GM12875 (cell line): ENCODE measurements at regions not wholly inside any gene's neighbourhood (a gene's known extent, or its start where the extent isn't known, plus 50 kb on each side); places are given as distances from the start of the nearest gene placed in this dataset.

Experiments
- H3K4me3 ChIP-seq: one replicate; pipeline ENCODE4 v1.5.1; 2011; ENCODE audit warnings: low read depth, low read length, control low read depth
- TF ChIP-seq, protein P1 (sequence below): IDR thresholded peaks from 2 replicates; pipeline ENCODE4 v1.5.1; 2011; ENCODE audit warnings: low read depth, mild to moderate bottlenecking, control low read depth, inconsistent platforms, low read length, moderate library complexity, borderline replicate concordance; ENCODE audit not compliant: insufficient read depth

DNA sequence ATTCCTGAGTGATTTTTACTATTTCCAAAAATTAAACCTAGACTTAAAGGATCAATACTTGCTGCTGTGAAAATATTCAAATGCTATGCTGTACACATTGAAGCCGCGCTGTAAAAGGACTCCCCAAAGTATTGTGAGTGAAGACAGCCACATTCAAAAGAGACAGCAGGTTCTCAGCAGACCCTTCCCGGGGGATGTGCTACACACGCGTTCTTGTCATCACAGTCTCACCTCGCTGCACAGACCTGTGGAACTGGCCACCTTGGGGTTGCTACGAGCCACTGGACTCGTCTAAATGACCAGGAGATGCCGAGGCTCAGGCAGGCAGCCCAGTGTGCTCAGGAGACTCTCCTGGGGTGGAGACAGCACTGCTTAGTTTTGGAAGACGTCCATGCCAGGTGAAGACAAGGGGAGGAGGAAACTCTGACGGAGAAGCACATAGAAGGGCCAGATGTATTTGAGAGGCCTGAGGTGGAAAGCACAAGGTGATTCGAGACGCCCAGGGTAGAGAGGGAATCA lies 367.7 kb upstream of the SHH start:
- TF ChIP-seq, protein P1, sequence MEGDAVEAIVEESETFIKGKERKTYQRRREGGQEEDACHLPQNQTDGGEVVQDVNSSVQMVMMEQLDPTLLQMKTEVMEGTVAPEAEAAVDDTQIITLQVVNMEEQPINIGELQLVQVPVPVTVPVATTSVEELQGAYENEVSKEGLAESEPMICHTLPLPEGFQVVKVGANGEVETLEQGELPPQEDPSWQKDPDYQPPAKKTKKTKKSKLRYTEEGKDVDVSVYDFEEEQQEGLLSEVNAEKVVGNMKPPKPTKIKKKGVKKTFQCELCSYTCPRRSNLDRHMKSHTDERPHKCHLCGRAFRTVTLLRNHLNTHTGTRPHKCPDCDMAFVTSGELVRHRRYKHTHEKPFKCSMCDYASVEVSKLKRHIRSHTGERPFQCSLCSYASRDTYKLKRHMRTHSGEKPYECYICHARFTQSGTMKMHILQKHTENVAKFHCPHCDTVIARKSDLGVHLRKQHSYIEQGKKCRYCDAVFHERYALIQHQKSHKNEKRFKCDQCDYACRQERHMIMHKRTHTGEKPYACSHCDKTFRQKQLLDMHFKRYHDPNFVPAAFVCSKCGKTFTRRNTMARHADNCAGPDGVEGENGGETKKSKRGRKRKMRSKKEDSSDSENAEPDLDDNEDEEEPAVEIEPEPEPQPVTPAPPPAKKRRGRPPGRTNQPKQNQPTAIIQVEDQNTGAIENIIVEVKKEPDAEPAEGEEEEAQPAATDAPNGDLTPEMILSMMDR: no peak
- no peak overlapping the region for H3K4me3 ChIP-seq

DNA sequence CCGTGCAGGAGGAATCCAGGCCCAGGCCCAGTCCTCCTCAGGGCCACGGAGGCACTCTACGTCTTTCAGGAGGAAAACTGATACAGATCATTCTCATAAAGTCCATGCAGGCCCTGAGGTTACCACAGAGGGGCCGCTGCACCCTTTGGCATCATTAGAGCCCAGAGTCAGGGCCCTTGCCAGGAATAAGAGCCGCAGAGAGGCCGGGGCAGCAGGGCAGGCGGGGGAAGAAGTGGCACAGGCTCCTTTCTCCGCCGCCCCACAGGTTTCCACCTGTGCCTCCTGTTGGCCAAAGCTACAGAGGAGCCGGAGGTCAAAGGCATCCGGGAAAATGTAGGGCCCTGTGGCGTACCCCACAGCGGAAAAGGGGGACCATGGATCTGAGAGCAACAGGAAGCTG lies 366.6 kb upstream of the SHH start:
- TF ChIP-seq, protein P1: no peak
- H3K4me3 ChIP-seq: no peak overlapping the region

DNA sequence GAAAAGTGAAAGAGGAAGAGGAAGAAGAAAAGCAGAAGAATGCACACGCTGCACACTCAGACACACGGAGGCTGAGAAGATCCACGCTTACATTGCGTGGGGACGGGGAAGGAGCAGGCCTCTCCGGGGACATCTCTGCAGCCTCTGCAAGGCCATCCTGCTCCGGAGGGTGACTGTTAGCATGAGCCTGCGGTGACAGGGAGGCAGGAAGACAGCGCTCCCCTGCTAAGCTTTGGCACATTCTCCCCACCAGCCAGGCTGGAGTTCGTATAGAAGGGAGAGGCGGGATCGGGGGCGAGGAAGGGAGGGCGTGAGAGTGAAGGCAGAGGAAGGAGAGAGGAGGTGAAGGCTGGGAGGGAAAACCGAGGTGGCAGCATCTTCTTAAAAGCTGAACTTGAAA lies 366.0 kb upstream of the SHH start:
- no peak overlapping the region for H3K4me3 ChIP-seq
- TF ChIP-seq, protein P1: no peak

DNA sequence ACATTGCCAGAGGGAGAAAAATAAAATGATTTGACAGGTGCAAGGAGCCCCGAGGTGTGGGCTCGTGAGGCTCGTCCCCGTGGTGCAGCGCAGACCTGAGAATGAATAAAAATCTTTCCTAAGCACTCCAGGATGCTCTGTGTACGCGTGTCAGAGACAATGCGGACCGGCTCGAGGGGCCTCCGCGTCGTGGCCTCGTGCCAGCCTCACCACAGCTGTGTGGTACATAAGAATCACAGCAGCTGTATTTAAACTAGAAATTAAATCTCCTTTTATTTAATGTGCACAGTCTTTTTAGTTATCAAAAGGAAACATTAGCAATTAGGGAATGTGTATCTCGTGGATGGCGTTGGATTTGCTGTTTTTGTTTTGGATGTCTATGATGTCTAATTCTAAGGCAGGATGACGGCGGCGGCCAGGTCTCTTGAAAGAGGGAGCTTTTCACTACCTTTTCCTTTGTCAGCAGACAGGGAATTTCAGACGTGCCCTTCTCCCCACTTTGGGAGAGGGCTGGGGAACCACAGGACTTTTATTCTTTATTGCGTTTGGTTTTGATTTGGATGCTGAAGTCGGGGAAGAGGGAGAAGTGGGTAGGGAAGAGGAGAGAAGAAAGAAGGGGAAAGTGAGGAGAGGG lies 365.3 kb upstream of the SHH start:
- TF ChIP-seq, protein P1: no peak
- H3K4me3 ChIP-seq: no peak overlapping the region

DNA sequence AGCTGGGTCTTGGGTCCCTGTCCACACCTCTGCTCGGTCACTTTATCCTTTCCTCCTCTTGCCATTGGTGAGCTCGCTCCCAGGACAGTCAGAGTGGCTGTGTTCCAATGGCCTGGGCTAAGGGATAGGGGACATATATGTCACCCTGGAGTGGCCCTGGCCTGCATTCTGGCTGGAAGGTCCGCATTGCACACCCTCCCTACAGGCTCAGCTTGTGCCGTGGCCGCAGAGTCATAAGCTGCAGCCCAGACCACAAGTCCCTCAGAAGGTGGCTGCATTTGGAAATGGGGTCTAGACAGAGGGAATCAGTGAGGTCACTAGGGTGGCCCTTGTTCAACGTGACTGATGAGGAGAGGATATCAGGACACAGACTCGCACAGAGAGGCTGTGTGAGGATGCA lies 363.8 kb upstream of the SHH start:
- TF ChIP-seq, protein P1: no peak
- H3K4me3 ChIP-seq: no peak overlapping the region

DNA sequence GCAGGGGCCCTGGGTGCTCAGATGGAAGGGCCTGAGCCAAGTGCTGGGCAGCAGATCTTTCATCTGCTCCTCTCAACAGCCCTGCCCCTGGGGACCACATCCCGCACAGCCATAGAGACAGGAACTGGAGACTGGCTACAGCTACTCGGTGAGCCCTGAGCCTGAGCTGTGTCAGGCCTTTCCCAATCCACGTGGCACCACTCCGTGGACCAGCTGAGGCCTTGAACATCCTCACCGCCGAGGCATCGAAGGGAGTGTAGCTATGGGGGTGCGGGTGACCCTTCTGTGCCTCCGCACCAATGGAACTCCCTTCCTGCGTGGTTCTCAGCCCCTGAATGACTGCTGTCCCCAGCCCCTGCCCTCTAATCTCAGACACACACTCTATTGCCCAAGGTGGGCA lies 362.7 kb upstream of the SHH start:
- TF ChIP-seq, protein P1: no peak
- H3K4me3 ChIP-seq: no peak overlapping the region

DNA sequence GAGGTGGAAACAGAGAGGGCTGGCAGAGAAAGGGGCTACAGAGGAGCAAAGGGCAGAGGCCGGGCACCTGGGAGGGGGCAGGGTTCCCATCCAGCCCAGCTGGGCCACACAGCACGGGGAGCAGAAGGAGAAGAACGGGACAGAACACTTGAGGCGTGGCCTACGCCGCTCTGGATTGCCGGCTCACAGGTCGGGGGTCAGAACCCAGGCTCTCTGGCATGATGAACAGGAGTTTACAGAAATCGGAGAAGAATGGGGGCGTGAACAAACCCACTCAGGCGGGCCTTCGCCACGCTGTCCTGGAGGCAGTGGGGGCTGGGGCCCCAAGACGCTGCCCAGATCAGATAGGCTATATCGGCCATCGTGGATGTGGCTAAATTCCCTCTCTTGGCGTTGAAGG lies 362.2 kb upstream of the SHH start:
- TF ChIP-seq, protein P1: no peak
- H3K4me3 ChIP-seq: no peak overlapping the region
